Astrocyte (in vitro differentiated cells and primary cell): ENCODE measurements at regions not wholly inside any gene's neighbourhood (a gene's known extent, or its start where the extent isn't known, plus 50 kb on each side); places are given as distances from the start of the nearest gene placed in this dataset.

Experiments used
- DNase-seq: peaks from one replicate; pipeline ENCODE4 v3.0.0-alpha.2; 2010; ENCODE audit warnings: low read depth
- FAIRE-seq: peaks from 2 replicates; lab custom pipeline; 2011; peaks lifted over from hg19 to GRCh38; lab: Jason Lieb, UNC
- H2AFZ ChIP-seq: 2 replicates; pipeline ENCODE4 v1.6.0; 2012; ENCODE audit warnings: low read depth, low read length, inconsistent platforms
- H3K27ac ChIP-seq: 2 replicates; pipeline ENCODE4 v1.5.1; 2011; ENCODE audit warnings: low read depth, low read length, inconsistent platforms
- H3K27me3 ChIP-seq: 2 replicates; pipeline ENCODE4 v1.6.0; 2011; ENCODE audit warnings: low read length, inconsistent platforms; ENCODE audit not compliant: insufficient read depth
- H3K36me3 ChIP-seq: 2 replicates; pipeline ENCODE4 v1.5.1; 2011; ENCODE audit warnings: low read length, inconsistent platforms; ENCODE audit not compliant: insufficient read depth
- H3K4me1 ChIP-seq: 2 replicates; pipeline ENCODE4 v1.5.1; 2011; ENCODE audit warnings: low read length, inconsistent platforms; ENCODE audit not compliant: insufficient read depth
- H3K4me2 ChIP-seq: 2 replicates; pipeline ENCODE4 v1.6.0; 2012; ENCODE audit warnings: low read length, inconsistent platforms
- H3K4me3 ChIP-seq: 2 replicates; pipeline ENCODE4 v1.5.1; 2011; ENCODE audit warnings: low read depth, mild to moderate bottlenecking, low read length, inconsistent platforms; ENCODE audit not compliant: insufficient read depth
- H3K79me2 ChIP-seq: 2 replicates; pipeline ENCODE4 v1.6.0; 2012; ENCODE audit warnings: mild to moderate bottlenecking, low read length, inconsistent platforms; ENCODE audit not compliant: insufficient read depth
- H3K9ac ChIP-seq: 2 replicates; pipeline ENCODE4 v1.6.0; 2012; ENCODE audit warnings: mild to moderate bottlenecking, low read length, inconsistent platforms
- H3K9me3 ChIP-seq: 2 replicates; pipeline ENCODE4 v1.5.1; 2012; ENCODE audit warnings: low read depth, mild to moderate bottlenecking, low read length, inconsistent platforms; ENCODE audit not compliant: insufficient read depth
- H4K20me1 ChIP-seq: 2 replicates; pipeline ENCODE4 v1.6.0; 2012; ENCODE audit warnings: low read length, inconsistent platforms; ENCODE audit not compliant: insufficient read depth
- H3K27ac Mint-ChIP-seq: one replicate; pipeline ENCODE4 v1.8.0; 2021; ENCODE audit warnings: mild to moderate bottlenecking, mixed read lengths; ENCODE audit not compliant: unreplicated experiment
- H3K27me3 Mint-ChIP-seq: one replicate; pipeline ENCODE4 v1.8.0; 2021; ENCODE audit warnings: low read depth, mixed read lengths; ENCODE audit not compliant: unreplicated experiment
- H3K36me3 Mint-ChIP-seq: one replicate; pipeline ENCODE4 v1.8.0; 2021; ENCODE audit warnings: low read depth, mixed read lengths; ENCODE audit not compliant: unreplicated experiment
- H3K4me1 Mint-ChIP-seq: one replicate; pipeline ENCODE4 v1.8.0; 2021; ENCODE audit warnings: low read depth, mixed read lengths; ENCODE audit not compliant: unreplicated experiment
- H3K4me3 Mint-ChIP-seq: one replicate; pipeline ENCODE4 v1.8.0; 2021; ENCODE audit warnings: mild to moderate bottlenecking, moderate library complexity, mixed read lengths; ENCODE audit not compliant: unreplicated experiment
- H3K9me3 Mint-ChIP-seq: one replicate; pipeline ENCODE4 v1.8.0; 2021; ENCODE audit warnings: mild to moderate bottlenecking, mixed read lengths; ENCODE audit not compliant: unreplicated experiment
- EZH2 ChIP-seq: IDR thresholded peaks from 2 replicates; pipeline ENCODE4 v1.6.1; 2012; ENCODE audit warnings: mild to moderate bottlenecking, low read length, inconsistent platforms; ENCODE audit not compliant: insufficient read depth
- TF ChIP-seq, protein P1 (sequence below): IDR thresholded peaks from 2 replicates; pipeline ENCODE4 v1.5.1; 2011; ENCODE audit warnings: low read depth, mild to moderate bottlenecking, inconsistent platforms, low read length, moderate library complexity; ENCODE audit not compliant: insufficient read depth

DNA sequence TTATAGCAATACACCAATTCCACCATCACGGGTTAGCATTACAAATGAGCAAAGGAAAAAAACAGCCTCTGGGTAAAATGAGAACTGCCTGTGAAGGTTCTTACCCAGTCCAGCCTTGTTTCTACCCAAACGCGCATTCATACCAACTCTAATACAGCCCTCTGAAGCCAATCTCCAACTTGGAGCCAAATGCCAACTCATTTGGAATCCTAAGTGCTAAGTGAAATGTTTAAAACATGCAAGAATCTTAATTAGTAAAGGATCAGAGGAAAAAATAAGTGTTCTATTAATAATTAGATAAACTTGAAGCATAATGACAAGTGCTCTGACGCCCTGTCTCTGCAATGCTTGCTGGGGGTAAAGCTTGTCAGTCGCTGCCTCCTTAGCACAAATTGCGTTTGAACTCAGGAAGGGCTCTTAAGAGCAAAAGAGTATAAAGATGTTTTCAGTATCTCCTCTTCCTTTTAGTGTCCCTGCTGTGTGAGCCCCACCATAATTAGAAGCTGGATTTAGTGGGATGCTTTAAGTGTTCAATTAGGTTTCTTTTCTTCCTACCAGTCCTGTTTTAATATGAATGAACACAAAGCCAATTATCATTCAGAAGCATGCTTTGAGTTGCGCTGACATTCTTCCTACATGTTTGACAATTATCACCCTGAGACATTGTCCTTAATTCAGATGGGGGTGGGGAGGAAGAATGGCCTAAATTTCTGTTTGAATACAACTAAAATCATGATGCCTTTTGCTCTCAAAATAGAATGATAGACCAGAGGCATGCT is 537.6 kb downstream of the DTWD2 start:
- Mint-ChIP-seq H3K27me3 (no peaks in the 10 kb centered on the region), H3K36me3 (no peaks in the 10 kb centered on the region), H3K9me3 (no peaks in the 10 kb centered on the region), H3K4me3 (no peak overlapping the region), H3K27ac (no peak overlapping the region), H3K4me1 (no peaks in the 10 kb centered on the region)
- H4K20me1 ChIP-seq = no peaks in the 10 kb centered on the region
- FAIRE-seq (no peak), DNase-seq (no peak)
- H3K36me3 ChIP-seq = no peaks in the 10 kb centered on the region
- no peak overlapping the region for H3K9ac ChIP-seq
- TF ChIP-seq EZH2 = no peak
- TF ChIP-seq, protein P1, sequence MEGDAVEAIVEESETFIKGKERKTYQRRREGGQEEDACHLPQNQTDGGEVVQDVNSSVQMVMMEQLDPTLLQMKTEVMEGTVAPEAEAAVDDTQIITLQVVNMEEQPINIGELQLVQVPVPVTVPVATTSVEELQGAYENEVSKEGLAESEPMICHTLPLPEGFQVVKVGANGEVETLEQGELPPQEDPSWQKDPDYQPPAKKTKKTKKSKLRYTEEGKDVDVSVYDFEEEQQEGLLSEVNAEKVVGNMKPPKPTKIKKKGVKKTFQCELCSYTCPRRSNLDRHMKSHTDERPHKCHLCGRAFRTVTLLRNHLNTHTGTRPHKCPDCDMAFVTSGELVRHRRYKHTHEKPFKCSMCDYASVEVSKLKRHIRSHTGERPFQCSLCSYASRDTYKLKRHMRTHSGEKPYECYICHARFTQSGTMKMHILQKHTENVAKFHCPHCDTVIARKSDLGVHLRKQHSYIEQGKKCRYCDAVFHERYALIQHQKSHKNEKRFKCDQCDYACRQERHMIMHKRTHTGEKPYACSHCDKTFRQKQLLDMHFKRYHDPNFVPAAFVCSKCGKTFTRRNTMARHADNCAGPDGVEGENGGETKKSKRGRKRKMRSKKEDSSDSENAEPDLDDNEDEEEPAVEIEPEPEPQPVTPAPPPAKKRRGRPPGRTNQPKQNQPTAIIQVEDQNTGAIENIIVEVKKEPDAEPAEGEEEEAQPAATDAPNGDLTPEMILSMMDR = no peak
- no peaks in the 10 kb centered on the region for H3K4me1 ChIP-seq
- no peaks in the 10 kb centered on the region for H3K27me3 ChIP-seq
- H2AFZ ChIP-seq = no peak overlapping the region
- no peak overlapping the region for H3K4me2 ChIP-seq
- no peaks in the 10 kb centered on the region for H3K79me2 ChIP-seq
- H3K4me3 ChIP-seq = no peak overlapping the region
- no peaks in the 10 kb centered on the region for H3K9me3 ChIP-seq
- H3K27ac ChIP-seq = no peak overlapping the region

DNA sequence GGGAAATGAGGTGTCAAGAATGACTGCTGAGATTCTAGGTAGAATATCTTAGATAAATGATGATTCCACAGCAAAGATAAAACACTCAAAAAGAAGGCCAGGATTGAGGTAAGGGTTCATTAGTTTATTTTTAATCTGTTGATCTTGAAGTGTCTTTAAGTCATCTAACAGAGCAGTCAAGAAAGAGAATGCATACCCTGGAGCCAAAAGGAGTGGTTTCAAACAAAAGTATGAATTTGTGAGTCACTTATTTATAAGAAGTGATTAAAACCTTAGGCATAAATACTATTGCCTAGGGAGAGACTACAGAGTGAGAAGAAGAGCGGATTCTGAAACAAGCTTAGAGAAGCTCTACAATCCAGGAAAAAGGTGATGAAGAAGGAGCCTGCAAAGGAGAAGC is 541.0 kb downstream of the DTWD2 start:
- H3K27ac ChIP-seq = no peak overlapping the region
- FAIRE-seq = no peak
- no peak overlapping the region for H3K9ac ChIP-seq
- H3K36me3 Mint-ChIP-seq = no peaks in the 10 kb centered on the region
- H3K4me3 ChIP-seq = no peak overlapping the region
- H3K27me3 Mint-ChIP-seq = no peaks in the 10 kb centered on the region
- no peak overlapping the region for H2AFZ ChIP-seq
- no peak overlapping the region for H3K4me3 Mint-ChIP-seq
- H3K9me3 ChIP-seq = no peaks in the 10 kb centered on the region
- H3K79me2 ChIP-seq = no peaks in the 10 kb centered on the region
- H3K27me3 ChIP-seq = no peaks in the 10 kb centered on the region
- no peak overlapping the region for H3K27ac Mint-ChIP-seq
- DNase-seq = no peak
- H3K4me2 ChIP-seq = no peak overlapping the region
- H3K4me1 Mint-ChIP-seq = no peaks in the 10 kb centered on the region
- no peaks in the 10 kb centered on the region for H3K4me1 ChIP-seq
- TF ChIP-seq, protein P1 = no peak
- no peaks in the 10 kb centered on the region for H3K36me3 ChIP-seq
- H3K9me3 Mint-ChIP-seq = no peaks in the 10 kb centered on the region
- H4K20me1 ChIP-seq = no peaks in the 10 kb centered on the region

DNA sequence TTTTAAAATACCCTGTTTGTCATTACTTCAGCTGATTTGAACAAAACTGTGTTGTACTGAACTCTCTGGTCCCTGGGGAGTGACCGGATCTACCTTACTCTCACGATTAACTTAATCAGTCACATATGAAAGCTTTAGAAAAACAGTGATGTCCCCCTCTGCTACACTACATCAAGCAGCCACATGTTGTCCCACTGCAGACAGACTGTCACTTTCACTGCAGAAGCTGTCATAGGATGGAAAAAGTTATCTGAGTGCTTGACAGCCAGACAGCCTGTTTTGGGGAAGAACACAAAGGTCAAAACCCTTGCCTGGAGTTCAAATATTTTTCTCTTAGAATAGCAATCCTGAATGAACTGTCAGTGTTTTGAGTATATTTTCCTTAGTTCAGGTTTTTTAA is 546.4 kb downstream of the DTWD2 start:
- H3K4me2 ChIP-seq = no peak overlapping the region
- no peak overlapping the region for H3K4me3 ChIP-seq
- FAIRE-seq (no peak), DNase-seq (no peak)
- TF ChIP-seq EZH2 = no peak
- TF ChIP-seq, protein P1 = no peak
- H3K27me3 Mint-ChIP-seq = no peaks in the 10 kb centered on the region
- H3K4me1 Mint-ChIP-seq = no peaks in the 10 kb centered on the region
- no peaks in the 10 kb centered on the region for H3K79me2 ChIP-seq
- H3K4me3 Mint-ChIP-seq = no peak overlapping the region
- no peaks in the 10 kb centered on the region for H3K4me1 ChIP-seq
- H3K27me3 ChIP-seq = no peaks in the 10 kb centered on the region
- no peaks in the 10 kb centered on the region for H3K9me3 Mint-ChIP-seq
- no peaks in the 10 kb centered on the region for H3K36me3 ChIP-seq
- no peak overlapping the region for H2AFZ ChIP-seq
- H4K20me1 ChIP-seq = no peaks in the 10 kb centered on the region
- no peak overlapping the region for H3K27ac ChIP-seq
- no peak overlapping the region for H3K9ac ChIP-seq
- no peak overlapping the region for H3K27ac Mint-ChIP-seq
- H3K9me3 ChIP-seq = no peaks in the 10 kb centered on the region
- H3K36me3 Mint-ChIP-seq = no peaks in the 10 kb centered on the region
